GM04503 (cell line): ENCODE measurements at regions not wholly inside any gene's neighbourhood (a gene's known extent, or its start where the extent isn't known, plus 50 kb on each side); places are given as distances from the start of the nearest gene placed in this dataset.
"Not testable (repeated sequence)": the region's sequence is repeated elsewhere in the genome, so short reads cannot be mapped to it uniquely, and the experiment has no call there.

Experiments used
- DNase-seq: peaks from one replicate; pipeline ENCODE4 v3.0.0-alpha.2; 2012; ENCODE audit warnings: low read depth

DNA sequence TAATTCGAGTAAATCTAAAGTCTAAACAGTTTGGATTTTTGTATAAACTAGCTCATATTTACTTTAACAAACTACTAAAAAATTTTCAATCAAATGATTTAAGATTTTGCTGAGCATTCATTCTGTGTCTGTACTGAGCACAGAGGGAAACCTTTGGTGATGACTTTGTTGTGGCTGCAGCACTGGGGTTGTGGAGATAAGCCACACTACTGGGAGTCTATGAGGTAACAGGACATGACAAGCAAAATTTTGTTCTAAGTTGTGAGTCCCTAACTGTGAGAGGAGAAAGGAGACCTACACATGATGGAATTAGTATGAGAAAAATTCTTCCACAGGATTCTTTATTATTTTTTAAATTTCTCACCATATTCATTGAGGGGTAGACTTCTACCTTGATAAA is 933.7 kb upstream of the LRATD1 start:
- DNase-seq, result no peak

DNA sequence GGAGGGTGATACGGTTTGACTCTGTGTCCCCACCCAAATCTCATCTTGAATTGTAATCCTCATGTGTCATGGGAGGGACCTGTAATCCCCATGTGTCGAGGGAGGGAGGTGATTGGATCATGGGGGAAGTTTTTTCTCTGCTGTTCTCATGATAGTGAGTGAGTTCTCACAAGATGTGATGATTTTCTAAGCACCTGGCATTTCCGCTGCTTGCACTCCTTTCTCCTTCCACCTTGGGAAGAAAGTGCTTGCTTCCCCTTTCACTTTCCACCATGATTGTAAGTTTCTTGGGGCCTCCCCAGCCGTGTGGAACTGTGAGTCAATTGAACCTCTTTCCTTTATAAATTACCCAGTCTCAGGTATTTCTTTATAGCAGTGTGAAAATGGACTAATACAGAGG is 932.6 kb upstream of the LRATD1 start:
- not testable (repeated sequence) for DNase-seq

DNA sequence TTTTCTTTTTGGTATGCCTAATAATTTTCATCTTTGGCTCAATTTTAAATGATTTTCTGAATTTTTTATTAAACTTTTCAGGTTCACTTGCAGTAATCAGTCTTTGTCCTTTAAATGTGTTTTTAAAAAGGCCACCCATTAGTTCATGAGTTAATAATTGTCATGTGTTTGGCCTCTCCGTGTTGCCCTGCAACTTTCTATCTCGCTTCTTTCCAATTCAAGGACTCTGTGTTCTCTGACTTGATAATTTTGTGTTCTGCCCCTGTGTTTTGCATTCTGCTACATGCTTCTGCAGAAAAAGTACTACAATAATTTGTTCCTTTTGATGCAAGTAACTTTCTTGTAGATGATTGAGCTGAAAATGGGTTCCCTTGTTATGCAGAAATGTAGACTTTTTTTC is 921.4 kb upstream of the LRATD1 start:
- no peak for DNase-seq

DNA sequence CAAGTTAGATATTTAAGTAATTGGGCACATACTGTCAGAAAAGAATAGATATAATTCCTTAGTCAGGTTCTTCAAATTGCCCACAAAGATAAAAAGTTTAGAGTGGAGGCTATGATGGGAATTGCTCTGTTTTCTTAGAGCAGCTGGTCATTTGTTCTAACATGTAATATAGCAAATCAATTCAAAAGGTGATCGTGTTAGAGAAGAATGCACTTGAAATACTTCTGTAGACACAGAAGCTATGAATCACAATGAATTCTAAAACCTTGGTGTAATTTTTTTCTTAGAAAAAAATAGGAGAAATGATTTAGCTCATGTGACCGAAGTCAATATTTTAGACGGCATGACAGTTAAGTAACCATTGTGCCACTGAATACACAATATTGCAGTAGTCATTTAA is 918.1 kb upstream of the LRATD1 start:
- no peak for DNase-seq

DNA sequence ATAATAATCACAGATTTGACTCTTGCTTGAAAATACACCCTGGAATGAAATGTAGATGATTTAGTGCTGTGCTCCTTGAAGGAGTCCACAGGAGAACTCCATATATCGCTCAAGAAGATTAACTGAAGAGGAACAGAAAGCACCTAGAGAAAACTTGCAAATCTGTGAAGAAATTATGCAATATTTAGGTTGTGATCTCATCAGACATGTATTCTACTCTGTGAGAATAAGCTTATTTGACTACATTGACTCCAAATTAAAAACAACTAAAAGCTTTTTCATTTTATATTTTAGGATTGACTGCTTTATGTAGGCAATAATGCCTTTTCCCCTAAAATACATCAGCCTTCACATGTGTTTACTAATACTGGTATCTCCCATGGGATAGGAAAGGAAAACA is 906.6 kb upstream of the LRATD1 start:
- DNase-seq, result no peak

DNA sequence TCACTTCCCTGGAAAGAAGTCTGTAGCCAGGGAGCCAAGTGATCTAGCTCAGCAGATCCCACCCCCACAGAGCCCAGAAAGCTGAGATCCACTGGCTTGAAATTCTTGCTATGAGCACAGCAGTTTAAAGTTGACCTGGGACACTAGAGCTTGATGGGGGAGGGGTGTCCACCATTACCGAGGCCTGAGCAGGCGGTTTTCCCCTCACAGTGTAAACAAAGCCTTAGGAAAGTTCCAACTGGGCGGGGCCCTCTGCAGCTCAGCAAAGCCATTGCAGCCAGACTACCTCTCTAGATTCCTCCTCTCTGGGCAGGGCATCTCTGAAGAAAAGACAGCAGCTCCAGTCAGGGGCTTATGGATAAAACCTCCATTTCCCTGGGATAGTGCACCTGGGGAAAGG is 887.2 kb upstream of the LRATD1 start:
- no peak for DNase-seq

DNA sequence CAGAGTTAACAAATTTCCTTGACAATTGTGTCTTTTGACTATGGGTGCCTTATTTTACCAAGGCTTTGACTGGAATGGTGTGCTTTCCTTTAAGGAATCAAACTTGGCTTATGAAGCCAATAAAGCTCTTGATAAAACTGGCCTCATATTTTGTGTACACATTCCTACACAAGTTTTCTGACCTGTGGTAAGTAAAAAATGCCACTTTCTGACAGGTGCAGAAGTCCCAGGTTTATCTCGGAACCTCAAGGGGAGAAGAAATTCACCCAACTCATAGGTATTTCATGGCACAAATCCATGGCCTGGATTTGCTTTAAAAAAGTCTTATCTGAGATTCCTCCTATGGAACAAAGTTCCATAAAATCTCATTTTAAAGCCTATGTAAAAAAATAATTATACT is 880.6 kb upstream of the LRATD1 start:
- DNase-seq, result no peak

DNA sequence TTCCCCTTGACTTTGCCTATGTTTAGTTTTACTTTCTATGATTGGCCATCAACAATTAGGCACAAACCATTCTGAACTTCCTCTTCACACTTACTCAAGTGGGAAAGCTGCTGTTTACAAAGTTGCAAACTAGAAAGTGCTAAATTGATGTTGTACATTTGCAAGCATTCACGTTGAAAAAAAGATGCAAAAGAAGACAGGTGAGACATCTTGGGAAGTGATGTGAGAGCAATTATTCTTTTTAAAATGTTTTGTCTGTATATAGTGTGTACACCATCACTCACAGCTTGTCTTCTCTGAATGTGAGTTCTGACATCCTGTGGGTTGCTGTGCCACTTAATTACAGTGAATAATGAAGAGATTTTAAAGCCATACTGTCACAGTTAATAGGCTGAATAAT is 874.1 kb upstream of the LRATD1 start:
- no peak for DNase-seq

DNA sequence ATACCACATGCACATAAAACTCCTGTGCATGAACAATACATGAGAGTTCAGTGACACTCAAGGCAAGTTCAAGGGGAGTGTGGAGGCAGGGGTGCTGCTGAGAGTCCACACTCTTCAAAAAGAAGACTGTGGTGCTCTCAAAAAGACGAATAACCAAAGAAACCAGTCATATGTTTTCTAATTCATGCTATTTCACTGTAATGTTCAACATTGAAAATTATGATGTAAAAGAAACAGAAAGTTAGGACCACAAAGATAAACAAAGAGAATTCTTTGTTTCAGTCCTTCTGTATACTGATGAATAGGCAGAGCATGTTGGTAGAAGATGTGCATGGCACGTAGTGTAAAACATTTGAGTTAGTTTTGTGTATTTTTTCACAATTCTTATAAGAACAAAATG is 864.2 kb upstream of the LRATD1 start:
- no peak for DNase-seq

DNA sequence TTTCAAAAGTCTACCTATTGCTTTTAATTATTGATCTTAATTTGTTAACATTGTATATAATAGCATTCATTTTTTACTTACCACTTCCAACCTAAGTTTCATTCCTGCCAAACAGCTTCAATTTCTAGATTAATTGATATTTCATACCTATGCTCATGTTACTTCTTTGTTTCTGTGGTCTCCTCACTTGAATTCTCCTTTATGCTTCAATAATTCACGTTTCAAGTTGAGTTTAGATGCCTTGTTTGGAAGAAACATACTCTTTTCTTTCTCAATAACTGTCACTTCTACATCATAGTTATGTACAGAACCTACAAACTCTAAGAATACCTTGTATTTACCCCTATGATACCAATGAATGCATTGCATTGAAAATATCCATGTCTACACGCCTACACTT is 862.2 kb upstream of the LRATD1 start:
- no peak for DNase-seq

DNA sequence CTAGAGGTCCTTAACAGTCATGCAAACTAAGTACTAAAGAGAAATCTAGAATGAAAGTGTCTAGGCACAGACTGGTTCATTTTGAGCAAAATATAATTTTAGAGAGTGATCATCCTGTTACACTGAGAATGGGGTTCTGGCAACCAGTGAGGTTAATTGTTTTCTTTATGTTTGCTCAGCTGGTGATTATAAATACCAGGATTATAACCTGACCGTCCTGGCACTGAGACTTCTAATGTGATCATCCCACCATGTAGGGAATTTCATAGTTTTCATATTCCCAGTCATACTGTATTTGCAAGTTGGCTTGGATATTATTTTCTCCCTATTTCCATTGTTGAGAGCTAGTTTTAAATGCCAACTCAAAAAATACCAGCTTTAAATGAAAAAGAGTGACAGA is 852.5 kb upstream of the LRATD1 start:
- DNase-seq, result no peak

DNA sequence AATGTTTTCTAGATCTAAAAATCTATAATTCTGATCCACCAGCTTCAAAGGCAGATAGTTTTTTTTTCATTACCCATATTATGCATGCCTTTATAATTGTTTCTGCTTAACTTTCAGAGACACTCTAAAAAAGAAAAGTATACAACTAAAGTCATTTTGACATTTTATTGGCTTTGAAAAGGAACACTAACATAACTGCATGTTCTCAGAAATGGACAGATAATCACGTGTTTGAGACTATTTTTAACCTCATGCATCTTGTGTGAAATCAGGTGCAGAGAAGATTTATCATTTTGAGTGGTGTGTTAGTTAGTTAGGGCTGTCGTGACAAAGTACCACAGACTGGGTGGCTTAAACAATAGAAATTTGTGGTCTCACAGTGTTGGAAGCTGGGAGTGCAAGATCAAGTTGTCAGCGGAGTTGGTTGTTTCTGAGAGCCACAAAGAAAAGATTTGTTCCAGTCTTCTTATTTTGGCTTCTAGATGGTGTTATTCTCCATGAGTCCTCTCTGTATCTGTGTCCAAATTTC is 841.4 kb upstream of the LRATD1 start:
- DNase-seq, result no peak

DNA sequence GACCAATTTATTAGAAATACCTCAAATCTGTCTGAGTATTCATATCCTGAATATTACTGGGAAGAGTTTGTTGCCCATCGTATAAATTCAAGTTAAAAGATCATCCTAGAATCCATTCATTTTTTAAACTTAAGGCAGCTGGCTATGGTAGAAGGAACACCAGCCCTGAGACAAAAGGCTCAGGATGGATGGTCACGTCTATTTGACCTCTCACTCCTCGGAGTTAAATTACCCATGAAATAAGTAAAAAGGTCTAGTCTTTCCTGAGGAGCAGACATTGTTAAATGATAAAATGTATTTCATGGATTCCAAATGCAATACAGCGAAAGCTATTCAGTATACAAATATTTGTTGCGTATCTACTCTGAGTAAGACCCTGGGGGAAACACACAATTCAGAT is 826.0 kb upstream of the LRATD1 start:
- no peak for DNase-seq

DNA sequence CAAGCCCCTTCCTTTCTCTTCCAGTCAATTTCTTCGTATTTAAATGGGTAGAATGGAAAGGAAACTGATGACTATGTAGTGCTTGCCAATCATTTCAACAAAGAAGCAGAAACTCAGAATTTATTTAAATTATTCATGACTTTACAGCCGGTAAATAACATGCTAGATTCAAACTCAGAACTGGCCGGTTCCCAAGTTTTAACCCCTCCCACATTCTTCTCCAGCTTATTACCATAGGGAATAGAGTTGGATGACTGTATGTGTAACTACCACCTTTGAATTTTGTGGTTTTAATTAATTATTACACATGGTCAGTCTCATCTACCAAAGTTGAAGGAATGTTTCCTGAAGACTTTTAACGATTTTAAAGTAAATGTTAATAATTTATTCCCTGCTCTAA is 819.3 kb upstream of the LRATD1 start:
- DNase-seq, result no peak

DNA sequence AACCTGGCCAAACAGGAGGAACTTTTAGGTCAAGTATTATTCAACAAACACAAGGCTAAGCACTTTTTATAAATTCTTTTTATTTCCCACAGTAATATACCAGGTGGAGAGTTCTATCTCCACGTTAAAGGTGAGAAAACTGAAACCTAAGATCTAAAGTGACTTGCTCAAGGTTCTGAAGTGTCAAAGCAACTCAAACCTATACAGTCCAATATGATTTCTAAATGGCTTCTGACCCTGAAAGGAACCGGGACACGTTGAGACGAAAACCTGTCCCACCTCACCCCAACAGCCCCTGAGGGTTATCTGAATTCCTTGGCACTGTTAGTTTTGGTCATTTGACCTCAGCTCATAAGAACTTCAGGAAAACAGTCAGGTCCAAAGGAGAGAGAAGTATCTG is 814.5 kb upstream of the LRATD1 start:
- DNase-seq, result no peak

DNA sequence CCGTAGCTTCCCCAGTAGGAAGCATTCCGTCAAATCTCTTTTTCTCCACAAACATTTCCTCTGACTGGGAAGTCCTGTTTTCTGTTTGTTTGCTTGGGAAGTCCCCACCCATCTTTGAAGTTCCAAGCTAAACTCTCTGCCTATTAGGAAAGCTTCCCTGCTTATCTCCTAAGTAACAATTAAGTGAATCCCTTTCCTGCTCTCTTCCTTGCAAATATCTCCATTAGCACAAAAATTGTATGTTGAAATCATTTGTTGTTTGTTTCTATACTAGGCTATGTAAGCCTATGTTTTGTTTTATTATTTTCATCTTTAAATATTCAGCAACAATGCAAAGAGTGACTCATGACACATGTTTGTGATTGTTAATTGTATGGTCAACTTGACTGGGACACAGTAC is 812.6 kb upstream of the LRATD1 start:
- no peak for DNase-seq

DNA sequence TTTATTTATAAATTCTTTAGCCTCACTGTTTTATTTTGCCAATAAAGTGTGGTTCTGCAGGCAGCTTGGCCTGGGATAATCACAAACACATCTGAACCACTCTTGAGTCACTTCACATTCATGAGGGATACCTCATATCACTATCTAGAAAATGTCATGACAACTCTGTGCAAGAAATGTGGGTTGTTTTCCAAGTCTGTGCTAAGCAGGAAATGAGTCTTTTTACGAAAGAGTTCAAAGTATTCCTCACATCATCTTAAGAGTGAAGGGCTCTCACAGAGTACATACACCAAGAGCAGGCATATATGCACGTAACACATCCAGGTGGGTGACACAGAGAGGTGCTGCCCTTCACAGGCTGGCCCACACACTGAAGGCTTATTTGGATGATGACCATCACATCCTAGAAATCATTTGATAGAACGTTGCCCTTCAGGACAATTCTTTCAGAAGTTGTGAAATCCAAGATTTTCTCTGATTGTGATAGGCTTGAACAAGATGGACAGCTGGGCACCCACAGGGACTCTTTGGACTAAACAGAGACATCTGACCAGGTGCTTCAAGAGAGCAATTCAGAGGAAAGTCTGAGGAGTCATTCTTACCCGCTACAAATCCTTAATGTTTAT is 811.1 kb upstream of the LRATD1 start:
- peak; percentile 68 for DNase-seq

DNA sequence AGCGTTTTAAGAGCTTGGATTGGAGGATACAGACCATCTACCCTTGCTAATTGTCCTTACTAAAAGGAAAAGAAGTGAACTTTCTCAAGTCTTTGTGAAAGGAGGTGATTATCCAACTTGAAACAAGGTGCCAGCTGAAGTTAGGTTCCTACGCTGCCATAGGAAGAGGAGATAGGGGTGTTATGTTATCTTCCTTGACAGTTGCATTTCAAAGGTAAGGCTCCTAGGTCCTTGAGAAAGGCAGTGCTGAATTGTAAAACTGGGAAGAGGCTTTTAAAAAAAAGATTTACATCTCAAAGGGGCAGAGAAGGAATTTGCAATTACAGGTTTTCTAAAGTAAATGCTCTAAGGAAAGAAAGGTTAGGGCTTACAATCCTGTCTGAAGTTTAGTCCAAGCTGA is 810.2 kb upstream of the LRATD1 start:
- no peak for DNase-seq

DNA sequence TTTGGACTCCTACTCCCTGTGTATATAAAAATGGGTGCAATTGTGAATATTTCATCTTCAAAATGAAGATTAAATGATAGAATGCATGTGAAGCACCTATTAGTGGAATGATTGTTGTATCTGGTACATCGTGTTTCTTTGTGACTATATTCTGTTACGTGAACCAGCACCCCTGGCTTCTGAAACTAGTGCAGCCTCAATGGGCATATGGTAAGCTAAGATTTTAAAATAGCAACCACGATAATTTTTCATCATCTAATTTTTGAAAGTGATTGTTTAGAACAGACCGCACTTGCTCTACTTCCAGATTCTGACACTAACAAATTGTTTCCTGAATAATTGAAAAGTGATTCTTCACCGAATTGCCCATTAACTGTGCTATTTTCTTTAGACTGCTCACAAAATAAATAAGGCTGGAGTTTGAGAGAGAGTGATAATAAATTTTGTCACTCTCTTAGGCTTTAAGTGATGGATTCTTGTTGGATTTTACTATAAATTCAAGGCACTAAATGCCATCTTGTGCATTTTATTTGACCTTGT is 806.1 kb upstream of the LRATD1 start:
- no peak for DNase-seq

DNA sequence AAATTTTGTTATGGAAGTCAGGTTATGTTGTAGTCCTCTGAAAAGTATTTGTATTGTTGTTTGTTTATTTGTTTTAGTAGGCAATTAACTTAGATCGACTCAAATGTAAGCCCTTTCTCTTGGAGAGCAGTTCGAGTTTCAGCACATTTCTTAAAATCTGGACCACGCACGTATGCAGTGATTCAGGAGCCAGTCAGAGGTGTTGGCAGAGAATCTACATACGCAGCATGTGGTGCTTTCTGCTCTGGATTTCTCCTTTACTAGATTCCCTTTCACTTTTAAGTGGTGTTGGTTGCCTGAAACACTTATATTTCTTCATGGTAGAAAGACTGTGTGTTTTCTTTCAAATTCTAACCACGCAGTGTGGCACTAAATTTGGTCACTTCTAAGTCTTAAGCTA is 773.9 kb upstream of the LRATD1 start:
- peak; percentile 3 for DNase-seq

DNA sequence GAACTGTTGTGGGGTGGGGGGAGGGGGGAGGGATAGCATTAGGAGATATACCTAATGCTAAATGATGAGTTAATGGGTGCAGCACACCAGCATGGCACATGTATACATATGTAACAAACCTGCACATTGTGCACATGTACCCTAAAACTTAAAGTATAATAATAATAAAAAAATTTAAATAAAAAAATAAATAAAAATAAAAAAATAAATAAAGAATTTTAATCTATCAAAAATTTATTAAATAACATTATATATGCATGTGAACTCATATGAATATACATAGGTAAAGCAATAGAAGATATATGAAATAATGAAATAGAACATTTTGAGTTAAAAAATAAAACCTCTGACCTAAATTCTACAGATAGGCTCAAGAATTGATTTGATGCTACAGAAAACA is 764.2 kb upstream of the LRATD1 start:
- DNase-seq, result not testable (repeated sequence)

DNA sequence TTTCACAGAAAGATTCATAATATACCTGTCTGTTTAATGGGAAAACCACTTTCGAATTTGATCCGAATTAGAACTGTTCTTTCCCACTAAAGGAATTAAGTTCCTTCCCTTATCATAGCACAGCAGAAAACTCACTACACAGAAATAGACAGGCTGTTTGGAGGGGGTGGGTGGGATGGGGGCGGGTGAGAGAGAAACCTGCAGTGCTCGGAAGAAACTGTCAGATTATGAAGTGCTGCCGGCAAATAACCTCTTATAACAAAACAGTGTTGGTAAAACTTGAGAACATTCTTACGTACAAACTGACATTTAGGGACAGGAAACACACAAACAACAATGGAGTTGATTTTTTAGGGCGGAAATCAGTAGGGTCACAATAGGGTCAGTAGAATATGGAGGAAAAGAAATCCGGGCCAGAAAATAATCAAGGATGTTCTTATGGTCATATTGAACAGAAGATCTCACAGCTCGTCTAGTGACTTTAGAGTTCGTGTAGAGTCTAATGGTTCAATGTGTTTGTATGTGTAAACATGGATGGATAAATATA is 756.0 kb upstream of the LRATD1 start:
- DNase-seq, result no peak

DNA sequence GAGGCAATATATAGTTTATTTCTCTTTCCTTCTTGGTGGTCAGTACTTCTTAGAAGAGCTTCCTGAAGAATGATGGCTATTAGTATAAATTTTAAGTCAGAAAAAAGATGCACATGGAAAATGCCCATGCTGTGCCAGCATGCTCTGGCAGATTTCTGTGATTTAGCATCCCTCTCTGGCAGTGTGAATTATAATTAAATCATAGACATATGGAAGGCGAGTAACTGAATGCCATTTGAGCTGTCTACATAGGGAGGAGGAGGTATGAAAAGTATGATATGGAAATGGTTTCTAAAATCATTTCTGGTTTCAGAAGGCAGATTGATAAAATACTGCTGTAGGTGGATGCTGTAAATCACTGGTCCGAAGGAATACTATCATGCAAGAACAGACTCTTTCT is 754.9 kb upstream of the LRATD1 start:
- no peak for DNase-seq
